Activated T-cell treated with anti-CD3 and anti-CD28 coated beads, Interleukin-2, amount 50 U/mL, for 1 hour (primary cell): ENCODE measurements at regions not wholly inside any gene's neighbourhood (a gene's known extent, or its start where the extent isn't known, plus 50 kb on each side); places are given as distances from the start of the nearest gene placed in this dataset.
"Not testable (repeated sequence)": the region's sequence is repeated elsewhere in the genome, so short reads cannot be mapped to it uniquely, and the experiment has no call there.

Source experiments
- DNase-seq: peaks from one replicate; pipeline ENCODE4 v3.0.0-alpha.2; 2020

DNA sequence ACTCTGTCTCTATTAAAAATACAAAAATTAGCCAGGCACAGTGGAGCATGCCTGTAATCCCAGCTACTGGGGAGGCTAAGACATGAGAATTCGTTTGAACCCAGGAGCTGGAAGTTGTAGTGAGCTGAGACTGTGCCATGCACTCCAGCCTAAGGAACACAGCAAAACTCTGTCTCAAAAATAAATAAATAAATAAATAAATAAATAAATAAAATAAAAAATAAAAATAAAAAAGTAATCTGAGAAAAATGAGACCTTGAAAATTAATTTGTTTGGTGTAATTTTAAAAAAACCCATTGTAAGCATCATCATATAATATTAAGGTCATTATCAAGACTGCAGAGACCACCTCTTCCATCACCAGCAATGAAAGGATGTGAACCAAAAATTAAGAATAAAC is 997.1 kb downstream of the CDH18 start:
- no peak for DNase-seq

- no peak for DNase-seq
Observed at GRCh38 chr5:18992264-18992663, 995.7 kb downstream of the CDH18 start.

- no peak for DNase-seq
Observed at GRCh38 chr5:18999478-18999877, 988.5 kb downstream of the CDH18 start.

- no peak for DNase-seq
Observed at GRCh38 chr5:19001054-19001453, 986.9 kb downstream of the CDH18 start.

GRCh38 chr5:19001539-19001938 is 986.5 kb downstream of the CDH18 start:
- DNase-seq = no peak

GRCh38 chr5:19002111-19002510 is 985.9 kb downstream of the CDH18 start:
- DNase-seq = no peak

DNA sequence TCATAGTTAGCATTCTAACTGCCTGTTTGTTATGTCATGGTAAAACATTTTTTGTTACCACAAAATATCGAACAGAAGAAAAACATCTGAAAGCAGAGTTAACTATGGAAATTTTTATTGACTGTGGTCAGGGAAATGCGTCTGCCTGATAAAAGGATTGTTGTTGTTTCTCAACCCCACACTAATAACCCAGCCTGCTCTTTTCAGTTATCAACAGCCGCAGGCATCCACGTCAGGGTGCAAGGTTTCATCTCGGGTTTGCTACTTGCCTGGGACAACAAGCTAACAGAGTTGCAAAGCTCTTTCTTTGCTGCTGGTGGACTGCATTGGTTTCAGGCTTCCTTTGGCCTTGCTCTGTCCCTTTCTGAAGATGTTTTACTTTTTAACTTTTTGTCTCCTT is 969.2 kb downstream of the CDH18 start:
- DNase-seq = no peak

DNA sequence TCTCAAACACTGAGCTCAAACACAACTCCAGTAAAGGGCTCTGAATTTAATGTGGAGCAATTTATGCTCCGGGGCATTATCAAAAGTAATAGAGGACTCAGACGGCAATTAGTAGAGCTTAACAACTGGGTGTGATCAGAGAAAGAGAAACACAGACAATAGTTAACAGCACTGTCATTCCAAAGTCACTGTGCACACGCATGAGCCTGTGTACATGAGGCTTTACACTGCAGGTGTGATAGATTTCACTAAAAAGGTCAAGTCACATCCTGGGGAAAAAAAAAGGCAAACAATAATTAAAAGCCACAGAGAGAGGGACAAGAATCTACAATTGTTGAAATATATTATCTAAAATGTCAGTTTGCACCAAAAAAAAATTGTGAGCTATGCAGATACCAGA is 956.5 kb downstream of the CDH18 start:
- no peak for DNase-seq

DNA sequence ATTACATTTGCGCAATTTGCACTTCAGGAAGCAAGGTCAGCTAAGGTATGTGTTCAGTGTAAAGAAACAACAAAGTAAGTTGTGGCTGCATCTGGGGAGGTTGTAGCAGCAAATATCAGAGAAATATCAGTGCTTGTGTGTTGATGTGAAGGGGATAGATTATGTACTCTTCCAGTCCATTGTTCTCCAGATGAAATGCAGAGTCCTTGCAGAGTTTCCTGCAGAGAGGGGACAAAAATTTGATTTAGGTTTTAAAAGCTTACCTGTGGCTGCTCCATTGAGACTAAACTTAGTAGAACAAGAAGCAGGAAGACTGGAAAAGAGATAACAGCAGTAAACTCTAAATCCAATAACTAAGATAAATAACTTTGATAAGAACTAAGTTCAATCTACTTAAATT is 952.2 kb downstream of the CDH18 start:
- DNase-seq = no peak

DNA sequence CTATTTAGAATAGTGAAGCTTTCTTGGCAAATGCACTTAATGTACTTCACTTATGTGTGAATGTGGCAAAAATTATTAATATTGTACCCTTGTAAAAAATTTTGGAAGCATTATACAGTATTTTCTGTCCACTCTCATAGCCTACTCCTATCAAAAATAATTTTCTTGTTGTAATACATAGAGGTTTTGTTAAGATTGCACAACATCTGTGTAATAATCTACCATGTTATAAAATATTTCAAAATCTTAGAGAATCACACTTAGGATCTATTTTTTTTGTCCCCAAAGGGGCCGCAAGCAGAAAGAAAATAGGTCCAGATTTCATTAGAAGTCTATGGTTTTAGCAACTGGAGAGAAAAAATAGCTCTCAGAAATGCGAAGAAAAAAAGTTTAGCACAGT is 945.9 kb downstream of the CDH18 start:
- no peak for DNase-seq

GRCh38 chr5:19044311-19044710 is 943.7 kb downstream of the CDH18 start:
- DNase-seq = no peak

- no peak for DNase-seq
Observed at GRCh38 chr5:19044931-19045695, 942.9 kb downstream of the CDH18 start.

GRCh38 chr5:19047277-19047676 is 940.7 kb downstream of the CDH18 start:
- DNase-seq = no peak

GRCh38 chr5:19048726-19049125 is 939.3 kb downstream of the CDH18 start:
- DNase-seq = no peak

- DNase-seq = no peak
Observed at GRCh38 chr5:19058216-19058615, 929.8 kb downstream of the CDH18 start.

- no peak for DNase-seq
Observed at GRCh38 chr5:19064094-19064493, 923.9 kb downstream of the CDH18 start.

GRCh38 chr5:19067741-19068140 is 920.3 kb downstream of the CDH18 start:
- no peak for DNase-seq

DNA sequence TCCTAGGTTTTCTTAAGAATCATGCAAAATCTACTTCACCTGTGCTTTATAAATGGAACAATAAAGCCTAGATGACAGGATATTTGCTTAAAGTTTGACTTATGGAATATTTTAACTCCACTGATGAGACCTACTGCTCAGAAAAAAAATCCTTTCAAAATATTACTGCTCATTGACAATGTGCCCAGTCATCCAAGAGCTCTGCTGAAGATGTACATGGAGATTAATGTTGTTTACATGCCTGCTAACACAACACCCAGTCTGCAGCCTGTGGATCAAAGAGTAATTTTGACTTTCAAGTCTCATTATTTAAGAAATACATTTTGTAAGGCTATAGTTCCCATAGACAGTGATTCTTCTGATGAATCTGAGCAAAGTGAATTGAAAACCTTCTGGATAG is 889.6 kb downstream of the CDH18 start:
- DNase-seq = no peak

GRCh38 chr5:19099195-19099594 is 888.8 kb downstream of the CDH18 start:
- DNase-seq = no peak

- no peak for DNase-seq
Observed at GRCh38 chr5:19104948-19105347, 883.1 kb downstream of the CDH18 start.

- DNase-seq = no peak
Observed at GRCh38 chr5:19122923-19123322, 865.1 kb downstream of the CDH18 start.

DNA sequence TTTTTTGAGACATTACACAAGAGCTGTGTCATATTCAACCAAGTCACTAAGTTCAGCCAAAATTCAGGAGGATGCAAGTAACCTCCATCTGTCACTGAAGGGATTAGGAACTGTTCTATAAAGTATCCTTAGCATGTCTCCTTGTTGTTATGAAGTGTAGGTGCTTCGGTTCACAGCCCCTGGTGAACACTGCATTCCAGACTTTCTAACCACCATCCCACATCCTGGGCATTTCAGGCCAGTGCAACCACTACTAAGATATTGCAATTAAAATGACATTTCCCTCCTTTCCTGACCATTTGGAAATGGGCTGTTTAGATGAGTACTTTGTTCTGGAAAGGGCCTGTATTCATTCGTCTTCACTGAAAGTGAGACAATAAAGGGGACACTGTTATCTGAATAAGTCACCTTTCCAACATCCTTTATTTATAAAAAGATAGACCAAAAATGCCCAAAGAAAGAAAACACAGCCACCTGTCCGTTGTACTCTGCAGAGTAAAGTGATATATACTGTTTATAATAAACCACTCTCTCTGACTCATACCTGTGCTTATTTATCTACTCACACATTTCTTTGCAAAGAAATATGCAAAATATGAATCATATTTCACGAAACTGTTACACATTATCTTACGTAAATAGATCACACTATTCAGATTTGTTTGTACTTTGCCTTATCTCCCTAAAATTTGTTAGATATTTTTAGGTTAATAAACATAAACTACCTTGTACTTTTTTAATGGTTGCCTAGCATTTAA is 861.9 kb downstream of the CDH18 start:
- DNase-seq = no peak

DNA sequence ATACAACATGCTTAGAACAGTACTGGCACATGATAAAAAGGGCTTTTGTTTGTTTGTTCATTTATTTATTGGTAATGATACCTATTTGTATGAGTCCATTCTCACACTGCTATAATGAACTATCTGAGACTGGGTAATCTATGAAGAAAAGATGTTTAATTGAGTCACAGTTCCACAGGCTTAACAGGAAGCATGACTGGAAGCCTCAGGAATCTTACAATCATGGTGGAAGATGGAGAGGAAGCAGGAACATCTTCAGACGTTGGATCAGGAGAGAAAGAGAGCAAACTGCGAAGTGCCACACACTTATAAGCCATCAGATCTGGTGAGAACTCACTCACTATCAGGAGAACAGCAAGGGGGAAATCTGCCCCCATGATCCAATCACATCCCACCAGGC is 847.7 kb downstream of the CDH18 start:
- DNase-seq = no peak

DNA sequence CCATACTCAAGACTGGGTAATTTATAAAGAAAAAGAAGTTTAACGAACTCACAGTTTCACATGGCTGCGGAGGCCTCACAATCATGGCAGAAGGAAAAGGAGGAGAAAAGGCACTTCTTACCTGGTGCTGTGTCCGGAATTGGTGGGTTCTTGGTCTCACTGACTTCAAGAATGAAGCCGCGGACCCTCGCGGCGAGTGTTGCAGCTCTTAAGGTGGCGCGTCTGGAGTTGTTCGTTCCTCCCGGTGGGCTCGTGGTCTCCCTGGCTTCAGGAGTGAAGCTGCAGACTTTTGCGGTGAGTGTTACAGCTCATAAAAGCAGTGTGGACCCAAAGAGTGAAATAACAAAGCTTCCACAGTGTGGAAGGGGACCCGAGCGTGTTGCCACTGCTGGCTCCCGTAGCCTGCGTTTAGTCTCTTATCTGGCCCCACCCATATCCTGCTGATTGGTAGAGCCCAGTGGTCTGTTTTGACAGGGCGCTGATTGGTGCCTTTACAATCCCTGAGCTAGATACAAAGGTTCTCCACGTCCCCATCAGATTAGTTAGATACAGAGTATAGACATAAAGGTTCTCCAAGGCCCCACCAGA is 846.0 kb downstream of the CDH18 start:
- not testable (repeated sequence) for DNase-seq
